ENCODE measurements at regions not wholly inside any gene's neighbourhood (a gene's known extent, or its start where the extent isn't known, plus 50 kb on each side); places are given as distances from the start of the nearest gene placed in this dataset.

- TF ChIP-seq CTCF (IDR thresholded peaks at IDR 0.05) (no peak), POLR2A (IDR thresholded peaks at IDR 0.05) (no peak), EP300 (IDR thresholded peaks at IDR 0.05) (no peak)
These were observed 169.8 kb downstream of the MREG start for GRCh38 chr2:215843579-215843978.

Measured in ovary (tissue), 3 donors.